ENCODE measurements at regions not wholly inside any gene's neighbourhood (a gene's known extent, or its start where the extent isn't known, plus 50 kb on each side); places are given as distances from the start of the nearest gene placed in this dataset.

- H3K27ac Mint-ChIP-seq = no peak overlapping the region
- H3K27me3 Mint-ChIP-seq (ENCODE audit: low read depth) = no peaks in the 10 kb centered on the region
- no peaks in the 10 kb centered on the region for H3K4me1 Mint-ChIP-seq
- H3K9me3 Mint-ChIP-seq = no peaks in the 10 kb centered on the region
- peaks cover 39% of the 10 kb centered on the region for H3K36me3 Mint-ChIP-seq (ENCODE audit: low read depth)
- TF ChIP-seq CTCF (IDR thresholded peaks at IDR 0.05; ENCODE audit: unreplicated experiment in 3 of 3) = no peak
- H3K4me3 Mint-ChIP-seq = no peak overlapping the region
Measured at GRCh38 chr6:144534180-144534579, 249.0 kb downstream of the UTRN start.

- no peak for TF ChIP-seq CTCF (IDR thresholded peaks at IDR 0.05; ENCODE audit: unreplicated experiment in 3 of 3)
- H3K27ac Mint-ChIP-seq = no peak overlapping the region
- H3K4me3 Mint-ChIP-seq = no peak overlapping the region
- H3K27me3 Mint-ChIP-seq (ENCODE audit: low read depth) = no peaks in the 10 kb centered on the region
- peaks cover 37% of the 10 kb centered on the region for H3K36me3 Mint-ChIP-seq (ENCODE audit: low read depth)
- no peaks in the 10 kb centered on the region for H3K4me1 Mint-ChIP-seq
- no peaks in the 10 kb centered on the region for H3K9me3 Mint-ChIP-seq
Measured at GRCh38 chr6:144535630-144536029, 250.5 kb downstream of the UTRN start.

- Mint-ChIP-seq H3K27ac (no peak overlapping the region), H3K27me3 (ENCODE audit: low read depth) (no peaks in the 10 kb centered on the region)
Measured at GRCh38 chr6:144536079-144536478, 250.9 kb downstream of the UTRN start.

GRCh38 chr6:144543006-144543871 is 258.1 kb downstream of the UTRN start:
- H3K27me3 Mint-ChIP-seq (ENCODE audit: low read depth) = no peaks in the 10 kb centered on the region
- H3K36me3 Mint-ChIP-seq (ENCODE audit: low read depth) = peaks cover 54% of the 10 kb centered on the region
- no peak for TF ChIP-seq CTCF (IDR thresholded peaks at IDR 0.05; ENCODE audit: unreplicated experiment in 3 of 3)

More at GRCh38 chr6:144536079-144536478, 250.9 kb downstream of the UTRN start:
- Mint-ChIP-seq H3K4me1 (no peaks in the 10 kb centered on the region), H3K4me3 (no peak overlapping the region), H3K36me3 (ENCODE audit: low read depth) (peaks cover 36% of the 10 kb centered on the region), H3K9me3 (no peaks in the 10 kb centered on the region)
- no peak for TF ChIP-seq CTCF (IDR thresholded peaks at IDR 0.05; ENCODE audit: unreplicated experiment in 3 of 3)

GRCh38 chr6:144544266-144544830 is 259.2 kb downstream of the UTRN start:
- Mint-ChIP-seq H3K27me3 (ENCODE audit: low read depth) (no peaks in the 10 kb centered on the region), H3K4me1 (no peaks in the 10 kb centered on the region), H3K36me3 (ENCODE audit: low read depth) (peaks cover 51% of the 10 kb centered on the region), H3K9me3 (no peaks in the 10 kb centered on the region), H3K27ac (no peak overlapping the region), H3K4me3 (no peak overlapping the region)
- no peak for TF ChIP-seq CTCF (IDR thresholded peaks at IDR 0.05; ENCODE audit: unreplicated experiment in 3 of 3)

More at GRCh38 chr6:144543006-144543871, 258.1 kb downstream of the UTRN start:
- Mint-ChIP-seq H3K4me1 (no peaks in the 10 kb centered on the region), H3K27ac (no peak overlapping the region), H3K4me3 (no peak overlapping the region), H3K9me3 (no peaks in the 10 kb centered on the region)

Measured in nephron (organoid).